RPMI7951 (cell line): ENCODE measurements at regions not wholly inside any gene's neighbourhood (a gene's known extent, or its start where the extent isn't known, plus 50 kb on each side); places are given as distances from the start of the nearest gene placed in this dataset.
A peak's percentile ranks its signal among the peaks of the same experiment; 100 is the strongest.

Experiments
- DNase-seq: peaks from one replicate; pipeline ENCODE4 v3.0.0-alpha.2; 2012; ENCODE audit warnings: low read depth

- no peak for DNase-seq
Observed at GRCh38 chr1:96964761-96965160, 243.2 kb downstream of the PTBP2 start.

DNA sequence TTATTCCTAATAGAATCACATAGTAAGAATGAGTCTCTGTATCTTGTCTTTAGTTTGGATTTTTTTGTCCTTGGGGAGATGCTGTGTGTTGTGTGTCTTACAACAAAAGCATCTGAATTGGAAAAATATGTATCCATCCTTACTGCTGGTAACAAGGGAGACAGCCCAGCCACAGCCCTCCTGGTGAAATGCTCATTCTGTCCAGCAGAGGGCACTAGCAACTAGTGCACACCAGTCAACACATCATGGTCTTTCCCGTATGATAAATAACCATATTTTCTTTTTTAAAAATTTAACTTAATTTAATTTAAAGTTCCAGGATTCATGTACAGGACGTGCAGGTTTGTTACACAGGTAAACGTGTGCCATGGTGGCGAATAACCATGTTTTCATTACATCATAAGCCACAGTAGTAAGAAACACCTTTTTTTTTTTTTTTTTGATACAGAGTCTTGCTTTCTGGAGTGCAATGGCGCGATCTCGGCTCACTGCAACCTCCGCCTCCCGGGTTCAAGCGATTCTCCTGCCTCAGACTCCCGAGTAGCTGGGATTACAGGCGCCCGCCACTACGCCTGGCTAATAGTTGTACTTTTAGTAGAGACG is 245.1 kb downstream of the PTBP2 start:
- peak; percentile 69 for DNase-seq

- DNase-seq = no peak
Observed at GRCh38 chr1:96967311-96967710, 245.7 kb downstream of the PTBP2 start.

GRCh38 chr1:96968541-96968940 is 247.0 kb downstream of the PTBP2 start:
- DNase-seq = peak; percentile 17

GRCh38 chr1:96968983-96969382 is 247.4 kb downstream of the PTBP2 start:
- DNase-seq = no peak

GRCh38 chr1:96969656-96970163 is 248.1 kb downstream of the PTBP2 start:
- DNase-seq = no peak

DNA sequence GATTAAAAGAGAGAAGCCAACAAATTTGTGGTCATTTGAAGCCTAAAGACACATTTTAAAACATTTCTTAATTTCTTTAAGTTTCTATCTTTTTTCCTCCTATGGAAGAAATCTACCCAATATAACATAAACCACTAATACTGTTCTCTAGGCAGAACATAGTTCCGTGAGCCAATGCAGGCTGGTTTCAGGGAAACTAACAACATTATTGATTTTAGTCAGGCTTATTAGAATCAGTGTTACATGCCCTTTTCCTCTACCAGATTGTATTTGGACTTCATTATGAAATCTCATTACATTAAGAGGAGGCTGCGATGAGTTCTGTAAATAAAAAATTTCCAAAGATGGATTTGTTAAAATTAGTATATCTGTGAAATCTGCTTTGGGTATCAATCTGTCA is 249.9 kb downstream of the PTBP2 start:
- no peak for DNase-seq

- DNase-seq = no peak
Observed at GRCh38 chr1:96971849-96972602, 250.4 kb downstream of the PTBP2 start.

- peak; percentile 50 for DNase-seq
Observed at GRCh38 chr1:96973605-96974004, 252.0 kb downstream of the PTBP2 start.

- DNase-seq = no peak
Observed at GRCh38 chr1:96978444-96978843, 256.9 kb downstream of the PTBP2 start.

DNA sequence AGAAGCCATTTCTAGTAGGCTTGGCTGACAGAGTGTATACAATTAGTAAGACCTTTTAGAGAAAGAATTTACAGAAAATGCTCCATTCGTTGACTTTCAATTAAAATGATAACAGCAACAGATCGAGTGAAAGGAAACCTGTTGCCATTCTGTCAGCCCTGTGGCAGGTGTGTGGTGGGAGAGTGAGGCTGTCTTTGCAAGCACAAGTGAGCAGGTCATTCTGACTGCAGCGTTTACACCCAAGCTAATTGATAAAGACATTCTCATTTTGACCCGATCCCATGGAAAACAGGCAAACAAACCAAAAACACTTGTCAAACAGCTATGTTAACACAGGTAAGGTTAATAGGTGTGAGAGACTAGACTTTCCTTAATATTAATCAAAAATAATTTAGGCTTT is 257.3 kb downstream of the PTBP2 start:
- DNase-seq = no peak

DNA sequence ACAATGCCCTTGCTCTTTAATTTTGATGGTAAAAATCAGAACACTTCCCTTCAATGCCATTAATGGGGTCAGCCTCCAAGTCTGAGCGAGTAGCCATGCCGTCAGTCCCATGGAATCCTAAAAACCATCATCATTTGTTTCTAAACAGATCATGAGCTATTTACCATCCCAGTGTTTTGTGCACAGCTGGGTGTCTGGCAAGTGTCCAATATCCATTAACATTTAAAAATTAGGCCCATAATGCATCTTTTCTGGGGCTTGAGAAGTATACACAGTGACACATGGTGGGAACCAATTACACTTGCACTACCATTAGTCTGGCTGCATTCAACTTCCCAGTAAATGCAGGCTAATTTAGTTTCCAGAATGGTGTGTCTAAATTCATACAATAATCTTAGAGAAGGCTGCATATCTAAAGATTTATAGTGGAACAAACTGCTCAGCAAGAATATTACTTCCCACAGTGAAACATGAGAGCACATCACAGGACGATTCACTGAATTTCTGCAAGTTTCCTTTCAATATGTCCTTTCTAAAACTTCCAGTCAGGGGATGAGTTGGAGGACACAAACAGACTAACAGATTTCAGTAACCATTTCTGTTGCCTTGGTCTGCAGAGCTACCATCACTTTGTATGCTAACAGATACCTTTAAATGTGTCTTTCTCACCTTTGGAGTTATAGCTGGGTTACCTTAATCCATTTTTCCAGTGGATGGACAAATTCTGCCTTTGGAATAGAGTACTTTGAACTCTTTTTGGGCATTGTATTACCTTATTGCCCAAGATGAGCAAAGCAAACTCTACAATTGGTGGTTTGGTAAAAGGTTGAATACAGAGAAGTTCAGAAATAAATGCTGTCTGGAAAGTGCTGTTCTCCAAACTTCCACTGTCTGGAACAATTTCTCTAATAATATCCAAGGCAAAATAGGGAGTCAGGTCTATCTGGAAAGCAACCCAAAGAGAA is 258.0 kb downstream of the PTBP2 start:
- DNase-seq = no peak

- no peak for DNase-seq
Observed at GRCh38 chr1:96980448-96980847, 258.9 kb downstream of the PTBP2 start.

DNA sequence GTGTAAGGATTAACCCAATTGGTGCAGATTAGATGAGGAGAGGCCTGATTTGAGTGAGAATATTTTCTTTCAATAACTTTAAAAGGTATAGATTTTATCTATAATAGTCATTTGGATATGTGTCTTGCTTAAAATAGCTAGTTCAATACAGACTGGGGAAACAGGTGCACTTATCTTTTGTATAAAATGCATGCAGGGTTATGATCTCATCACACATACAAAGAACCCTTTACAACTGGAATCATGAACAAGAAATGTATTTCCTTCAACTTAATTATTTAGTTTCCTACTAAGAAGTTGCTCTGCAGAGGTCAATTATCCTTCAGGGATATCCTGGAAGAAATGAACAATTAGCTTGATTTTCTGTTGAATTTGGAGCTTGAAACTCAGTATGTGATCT is 259.6 kb downstream of the PTBP2 start:
- no peak for DNase-seq

GRCh38 chr1:96982118-96982517 is 260.5 kb downstream of the PTBP2 start:
- DNase-seq = no peak

GRCh38 chr1:96983866-96984265 is 262.3 kb downstream of the PTBP2 start:
- no peak for DNase-seq

DNA sequence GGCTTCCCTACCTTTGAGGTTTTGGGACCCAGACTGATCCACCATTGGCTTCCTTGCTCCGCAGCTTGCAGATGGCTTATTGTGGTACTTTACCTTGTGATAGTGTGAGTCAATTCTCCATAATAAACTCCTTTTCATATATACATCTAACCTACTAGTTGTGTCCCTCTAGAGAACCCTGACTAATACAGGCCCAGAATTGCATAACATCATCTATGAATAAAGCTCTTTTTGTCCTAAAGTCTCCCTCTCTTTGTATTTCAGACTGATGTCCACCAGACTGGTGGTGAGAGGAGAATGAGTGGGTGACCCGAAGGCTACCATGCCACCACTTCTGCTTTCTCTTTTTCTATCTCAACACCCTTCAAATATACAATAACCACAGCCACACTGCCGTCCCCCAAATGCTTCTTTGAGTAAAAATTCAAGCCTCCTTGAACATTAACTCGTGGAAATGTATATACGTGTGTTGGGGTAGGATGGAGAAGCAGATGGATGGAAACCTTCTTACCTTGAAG is 265.7 kb downstream of the PTBP2 start:
- no peak for DNase-seq

DNA sequence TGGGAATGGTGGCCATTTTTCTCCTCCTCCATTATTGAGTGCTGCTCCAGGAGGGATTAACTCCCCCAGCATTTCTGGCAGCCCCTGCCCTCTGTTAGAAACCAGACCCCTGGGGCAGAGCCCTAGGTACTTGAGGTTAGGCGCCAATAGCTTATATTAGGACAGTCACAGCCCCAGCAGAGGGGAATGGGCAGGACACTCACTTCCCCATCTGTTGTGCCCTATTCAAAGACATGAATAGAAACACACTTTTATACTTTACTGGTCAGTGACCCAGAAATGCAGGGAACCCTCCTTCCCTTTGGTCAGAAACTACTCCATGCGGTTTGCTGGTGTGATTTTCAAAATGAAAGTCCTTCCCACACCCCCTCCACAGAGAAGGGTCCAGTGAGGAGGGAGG is 267.7 kb downstream of the PTBP2 start:
- no peak for DNase-seq

DNA sequence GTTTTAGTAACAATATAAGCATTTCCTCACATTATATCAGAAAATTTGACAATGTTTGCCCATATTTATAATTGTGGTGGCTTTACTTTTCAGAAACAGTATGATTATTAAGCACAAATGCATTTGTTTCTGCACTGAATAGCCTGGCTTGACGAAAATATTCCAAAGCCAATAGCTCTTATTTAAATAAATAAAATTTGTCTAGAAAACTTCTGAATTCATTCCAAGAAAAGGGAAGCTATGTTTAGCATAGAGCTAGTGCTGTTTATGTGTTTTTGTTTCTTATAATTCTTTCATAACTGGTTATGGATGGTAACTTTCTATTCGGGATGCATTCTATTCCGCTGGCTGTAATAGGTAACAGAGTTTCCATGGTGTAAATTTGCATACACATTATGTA is 268.6 kb downstream of the PTBP2 start:
- no peak for DNase-seq

DNA sequence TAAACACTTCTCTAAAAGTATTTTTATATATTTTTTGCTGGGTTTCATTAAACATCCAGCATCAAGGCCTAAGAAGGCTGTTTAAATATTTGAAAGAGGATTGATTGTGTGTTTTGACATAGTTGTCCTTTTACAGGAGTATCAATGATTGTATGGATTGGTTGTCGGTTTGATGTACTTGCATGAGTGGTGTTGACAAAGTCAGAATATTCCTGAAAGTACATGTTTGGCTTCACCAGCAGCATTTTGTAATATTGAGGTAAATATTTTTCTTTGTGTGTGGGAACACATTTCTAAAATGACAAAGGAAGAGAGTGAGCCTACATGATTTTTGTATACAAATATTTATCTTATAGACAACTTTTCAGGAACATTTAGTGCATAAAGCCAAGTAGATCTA is 269.7 kb downstream of the PTBP2 start:
- DNase-seq = no peak

DNA sequence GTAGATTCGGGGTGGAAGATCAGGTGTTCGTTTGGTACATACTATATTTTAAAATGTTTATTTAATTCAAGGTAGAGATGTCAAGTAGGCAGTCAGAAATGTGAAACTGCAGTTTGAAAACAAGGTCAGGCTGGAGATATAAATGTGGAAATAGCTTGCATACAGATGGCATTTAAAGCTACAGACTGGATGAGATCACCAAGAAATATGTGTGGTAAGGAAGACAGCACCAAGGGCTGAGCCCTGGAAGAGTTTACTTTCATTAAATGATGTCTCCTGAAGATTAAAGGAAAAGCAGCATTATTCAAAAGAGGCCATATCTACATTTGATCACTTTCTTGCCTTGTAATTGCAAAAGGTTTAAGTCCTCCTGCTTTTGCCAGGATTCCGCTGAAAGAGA is 271.3 kb downstream of the PTBP2 start:
- DNase-seq = no peak

DNA sequence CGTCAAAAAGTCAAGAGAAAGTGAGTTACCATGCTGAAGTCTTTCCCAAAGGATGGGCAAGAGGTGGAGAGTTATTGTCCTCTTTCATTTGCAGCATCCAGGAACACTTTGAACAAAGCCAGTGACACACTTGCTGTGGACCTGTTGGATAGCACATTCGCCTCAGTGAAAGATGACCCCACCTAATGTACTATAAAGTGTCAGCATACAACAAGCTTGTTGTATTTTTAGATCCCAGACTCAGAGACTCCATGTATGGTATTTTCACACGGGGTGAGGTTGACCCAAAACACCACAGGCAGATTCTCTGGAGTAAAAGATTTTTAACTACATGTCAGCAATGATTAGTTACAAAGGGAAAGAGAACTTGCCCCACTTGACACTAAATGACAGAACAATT is 273.8 kb downstream of the PTBP2 start:
- DNase-seq = no peak
